ENCODE measurements at regions not wholly inside any gene's neighbourhood (a gene's known extent, or its start where the extent isn't known, plus 50 kb on each side); places are given as distances from the start of the nearest gene placed in this dataset.

DNA sequence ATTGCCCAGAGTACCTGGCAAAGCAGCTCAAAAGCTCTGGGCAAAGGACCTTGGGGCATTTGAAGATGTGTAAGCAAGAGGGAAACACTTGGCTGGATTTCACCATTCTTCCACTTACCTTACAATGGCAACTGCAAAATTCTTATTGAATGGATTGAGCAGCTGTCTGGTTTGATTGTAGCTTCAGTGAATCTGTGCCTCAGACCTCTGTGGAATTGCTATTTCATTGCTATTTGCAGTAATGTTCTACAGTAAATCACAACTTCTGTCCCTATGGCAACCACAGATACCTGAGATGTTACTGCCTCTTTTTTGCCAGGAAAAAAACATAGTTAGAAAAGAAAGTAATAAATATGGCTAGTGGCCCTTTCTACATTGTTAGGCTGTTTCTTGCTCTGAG lies 519.5 kb downstream of the SUCLA2 start:
- no peak overlapping the region for H2AFZ ChIP-seq (ENCODE audit: low read length)
- H3K4me3 ChIP-seq (ENCODE audit: low read length, poor library complexity, severe bottlenecking): no peak overlapping the region
- no peaks in the 10 kb centered on the region for H3F3A ChIP-seq (ENCODE audit: low read depth)
- no peaks in the 10 kb centered on the region for H3K27me3 ChIP-seq (ENCODE audit: insufficient read depth, low read length, poor library complexity, severe bottlenecking)
- H3K9me3 ChIP-seq (ENCODE audit: insufficient read depth, low read depth, low read length): no peaks in the 10 kb centered on the region
- no peak overlapping the region for H3K4me2 ChIP-seq (ENCODE audit: low read depth, low read length, poor library complexity, severe bottlenecking)
- H3K4me1 ChIP-seq (ENCODE audit: insufficient read depth, low read length, poor library complexity, severe bottlenecking): no peaks in the 10 kb centered on the region
- no peaks in the 10 kb centered on the region for H4K20me1 ChIP-seq (ENCODE audit: insufficient read depth, low read length, poor library complexity, severe bottlenecking)
- no peaks in the 10 kb centered on the region for H3K36me3 ChIP-seq (ENCODE audit: insufficient read depth, low read length)
- TF ChIP-seq EZH2phosphoT487 (IDR thresholded peaks at IDR 0.05; ENCODE audit: borderline replicate concordance): no peak
- TF ChIP-seq, protein P1, sequence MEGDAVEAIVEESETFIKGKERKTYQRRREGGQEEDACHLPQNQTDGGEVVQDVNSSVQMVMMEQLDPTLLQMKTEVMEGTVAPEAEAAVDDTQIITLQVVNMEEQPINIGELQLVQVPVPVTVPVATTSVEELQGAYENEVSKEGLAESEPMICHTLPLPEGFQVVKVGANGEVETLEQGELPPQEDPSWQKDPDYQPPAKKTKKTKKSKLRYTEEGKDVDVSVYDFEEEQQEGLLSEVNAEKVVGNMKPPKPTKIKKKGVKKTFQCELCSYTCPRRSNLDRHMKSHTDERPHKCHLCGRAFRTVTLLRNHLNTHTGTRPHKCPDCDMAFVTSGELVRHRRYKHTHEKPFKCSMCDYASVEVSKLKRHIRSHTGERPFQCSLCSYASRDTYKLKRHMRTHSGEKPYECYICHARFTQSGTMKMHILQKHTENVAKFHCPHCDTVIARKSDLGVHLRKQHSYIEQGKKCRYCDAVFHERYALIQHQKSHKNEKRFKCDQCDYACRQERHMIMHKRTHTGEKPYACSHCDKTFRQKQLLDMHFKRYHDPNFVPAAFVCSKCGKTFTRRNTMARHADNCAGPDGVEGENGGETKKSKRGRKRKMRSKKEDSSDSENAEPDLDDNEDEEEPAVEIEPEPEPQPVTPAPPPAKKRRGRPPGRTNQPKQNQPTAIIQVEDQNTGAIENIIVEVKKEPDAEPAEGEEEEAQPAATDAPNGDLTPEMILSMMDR (conservative IDR thresholded peaks at IDR 0.05; ENCODE audit: low read length): no peak
- H3K9ac ChIP-seq (ENCODE audit: low read depth, low read length, poor library complexity, severe bottlenecking): no peak overlapping the region
- no peaks in the 10 kb centered on the region for H3K9me2 ChIP-seq (replicated peaks; ENCODE audit: low read depth, low read length)
- H3K79me2 ChIP-seq (ENCODE audit: insufficient read depth, low read length): no peaks in the 10 kb centered on the region

DNA sequence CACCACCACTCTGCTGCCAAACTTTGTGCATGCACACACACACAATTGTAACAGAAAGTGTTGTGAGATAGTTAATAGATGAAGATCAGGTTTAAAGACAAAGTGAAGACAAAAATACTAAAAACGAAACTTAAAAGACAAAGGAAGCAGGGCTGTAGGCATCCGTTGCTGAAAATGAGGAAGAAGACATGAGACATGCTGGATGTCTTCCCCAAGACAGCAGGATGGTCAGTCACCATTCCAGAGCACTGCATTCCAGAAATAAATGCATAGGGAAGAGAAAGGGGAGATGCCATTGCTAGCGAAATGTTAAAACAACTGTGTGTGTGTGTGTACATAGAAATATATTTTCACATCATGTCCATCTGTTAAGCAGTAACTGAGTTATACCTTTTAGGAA lies 520.1 kb downstream of the SUCLA2 start:
- Histone ChIP-seq H3K36me3 (ENCODE audit: insufficient read depth, low read length) (no peaks in the 10 kb centered on the region), H3K27me3 (ENCODE audit: insufficient read depth, low read length, poor library complexity, severe bottlenecking) (no peaks in the 10 kb centered on the region), H3K4me1 (ENCODE audit: insufficient read depth, low read length, poor library complexity, severe bottlenecking) (no peaks in the 10 kb centered on the region), H3K9me2 (replicated peaks; ENCODE audit: low read depth, low read length) (no peaks in the 10 kb centered on the region), H3K9me3 (ENCODE audit: insufficient read depth, low read depth, low read length) (no peaks in the 10 kb centered on the region), H3K9ac (ENCODE audit: low read depth, low read length, poor library complexity, severe bottlenecking) (no peak overlapping the region), H3F3A (ENCODE audit: low read depth) (no peaks in the 10 kb centered on the region), H2AFZ (ENCODE audit: low read length) (no peak overlapping the region), H3K4me3 (ENCODE audit: low read length, poor library complexity, severe bottlenecking) (no peak overlapping the region), H3K79me2 (ENCODE audit: insufficient read depth, low read length) (no peaks in the 10 kb centered on the region), H3K4me2 (ENCODE audit: low read depth, low read length, poor library complexity, severe bottlenecking) (no peak overlapping the region), H4K20me1 (ENCODE audit: insufficient read depth, low read length, poor library complexity, severe bottlenecking) (no peaks in the 10 kb centered on the region)
- TF ChIP-seq, protein P1 (conservative IDR thresholded peaks at IDR 0.05; ENCODE audit: low read length): no peak

DNA sequence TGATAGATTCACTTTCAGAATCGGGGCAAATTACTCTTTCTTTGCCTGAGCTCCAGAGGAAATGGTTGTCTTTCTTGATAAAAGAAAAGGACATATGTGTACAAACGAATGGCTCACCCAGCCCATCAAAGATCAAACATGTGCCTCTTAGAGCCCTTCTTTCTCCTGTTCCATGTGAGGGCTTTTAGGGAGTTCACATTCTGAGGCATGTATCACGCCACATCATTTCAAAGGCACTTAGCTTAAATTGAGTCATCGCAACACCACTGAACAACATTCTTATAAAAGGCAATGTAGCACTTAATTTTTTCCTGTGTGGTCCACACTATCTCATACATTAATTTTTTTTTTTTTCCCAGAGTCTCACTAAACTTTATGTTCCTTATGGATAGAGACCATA lies 521.0 kb downstream of the SUCLA2 start:
- Histone ChIP-seq H3K4me3 (ENCODE audit: low read length, poor library complexity, severe bottlenecking) (no peak overlapping the region), H3K9ac (ENCODE audit: low read depth, low read length, poor library complexity, severe bottlenecking) (no peak overlapping the region), H3K27me3 (ENCODE audit: insufficient read depth, low read length, poor library complexity, severe bottlenecking) (no peaks in the 10 kb centered on the region), H3K79me2 (ENCODE audit: insufficient read depth, low read length) (no peaks in the 10 kb centered on the region), H3K9me3 (ENCODE audit: insufficient read depth, low read depth, low read length) (no peaks in the 10 kb centered on the region), H3K9me2 (replicated peaks; ENCODE audit: low read depth, low read length) (no peaks in the 10 kb centered on the region), H3K4me1 (ENCODE audit: insufficient read depth, low read length, poor library complexity, severe bottlenecking) (no peaks in the 10 kb centered on the region), H3F3A (ENCODE audit: low read depth) (no peaks in the 10 kb centered on the region), H3K4me2 (ENCODE audit: low read depth, low read length, poor library complexity, severe bottlenecking) (no peak overlapping the region), H2AFZ (ENCODE audit: low read length) (no peak overlapping the region), H3K36me3 (ENCODE audit: insufficient read depth, low read length) (no peaks in the 10 kb centered on the region), H4K20me1 (ENCODE audit: insufficient read depth, low read length, poor library complexity, severe bottlenecking) (no peaks in the 10 kb centered on the region)
- TF ChIP-seq, protein P1 (conservative IDR thresholded peaks at IDR 0.05; ENCODE audit: low read length): no peak
- TF ChIP-seq EZH2phosphoT487 (IDR thresholded peaks at IDR 0.05; ENCODE audit: borderline replicate concordance): no peak

Measured in Loucy (cell line).